Hypothalamus (tissue), 51 donors: ENCODE measurements at regions not wholly inside any gene's neighbourhood (a gene's known extent, or its start where the extent isn't known, plus 50 kb on each side); places are given as distances from the start of the nearest gene placed in this dataset.

Source experiments
- DNase-seq, 51 donors: peaks; one replicate each; lab custom pipeline; 2025; lab: John Stamatoyannopoulos, UW

DNA sequence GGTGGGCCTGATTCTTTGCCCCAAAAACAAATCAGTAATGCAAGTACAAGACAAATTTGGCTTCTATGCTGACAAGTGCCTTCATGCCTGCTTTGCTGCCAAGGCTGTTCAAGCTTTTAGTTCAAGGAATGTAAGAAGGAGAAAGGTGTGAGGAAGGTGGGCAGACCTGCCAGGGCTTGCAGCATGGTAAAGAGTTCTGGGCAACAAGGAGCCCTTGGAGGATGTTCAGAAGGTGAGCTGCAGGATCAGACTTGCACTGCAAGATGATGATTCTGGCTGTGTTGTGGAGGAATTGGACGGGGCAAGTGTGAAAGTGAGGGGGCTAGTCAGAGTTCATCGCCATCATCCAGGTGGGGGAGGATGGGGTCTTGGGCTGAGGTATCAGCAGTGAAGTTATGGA lies 167.9 kb downstream of the NUAK1 start:
- DNase-seq: no peak

DNA sequence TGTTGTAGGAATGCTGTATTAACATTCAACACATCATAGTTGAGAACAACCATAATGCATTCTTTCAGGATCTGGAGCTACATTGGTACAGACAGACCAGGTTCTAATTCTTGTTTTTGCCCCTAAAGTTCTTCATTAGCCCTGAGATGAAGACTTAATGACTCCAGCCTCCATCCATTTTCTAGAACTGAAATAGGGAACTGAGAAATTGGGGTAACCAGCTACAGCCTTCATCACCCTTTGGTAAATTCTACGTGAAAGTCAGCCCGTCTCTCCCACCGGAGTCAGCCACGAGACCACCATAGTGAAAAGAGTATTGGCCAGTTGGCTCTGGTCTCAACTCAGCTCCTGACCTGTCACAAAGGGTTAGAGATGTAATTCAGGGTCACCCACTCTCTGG lies 164.0 kb downstream of the NUAK1 start:
- DNase-seq: no peak

DNA sequence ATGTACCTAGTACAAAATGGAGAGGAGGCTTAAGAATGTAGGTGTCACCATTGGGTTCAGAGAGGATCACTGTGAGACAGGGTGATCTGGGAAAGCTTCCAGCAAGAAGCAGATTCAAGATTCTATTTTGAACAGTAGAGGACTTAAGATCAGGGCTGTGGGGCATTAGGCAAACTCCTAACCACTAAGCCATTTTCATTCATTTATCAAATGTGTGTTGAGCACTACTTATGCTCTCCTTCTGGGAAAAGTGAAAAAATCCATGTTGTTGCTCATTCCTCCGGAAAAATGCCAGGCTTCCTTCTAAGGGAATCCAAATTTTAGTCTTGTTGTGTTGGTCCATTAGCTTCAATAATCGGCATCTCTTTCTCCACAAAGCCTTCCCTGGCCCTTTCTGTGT lies 163.4 kb downstream of the NUAK1 start:
- DNase-seq: no peak

DNA sequence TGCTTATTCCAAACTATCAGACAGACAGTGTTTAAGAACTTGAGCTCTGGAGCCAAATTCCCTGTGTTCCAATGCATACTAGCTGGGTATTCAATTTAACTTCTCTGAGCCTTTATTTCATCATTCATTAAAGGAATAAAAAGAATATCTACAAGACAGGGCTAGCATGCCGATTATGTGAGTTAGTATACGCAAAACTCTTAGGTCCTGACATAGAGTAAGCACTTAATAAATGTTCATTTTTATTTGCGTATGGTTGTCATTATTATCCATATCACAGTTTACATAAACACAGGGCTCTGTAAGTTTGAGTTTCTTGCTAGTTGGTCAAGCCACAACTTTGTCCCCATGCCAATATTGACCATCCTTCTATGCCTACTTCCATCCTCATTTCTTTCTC lies 161.5 kb downstream of the NUAK1 start:
- no peak for DNase-seq

DNA sequence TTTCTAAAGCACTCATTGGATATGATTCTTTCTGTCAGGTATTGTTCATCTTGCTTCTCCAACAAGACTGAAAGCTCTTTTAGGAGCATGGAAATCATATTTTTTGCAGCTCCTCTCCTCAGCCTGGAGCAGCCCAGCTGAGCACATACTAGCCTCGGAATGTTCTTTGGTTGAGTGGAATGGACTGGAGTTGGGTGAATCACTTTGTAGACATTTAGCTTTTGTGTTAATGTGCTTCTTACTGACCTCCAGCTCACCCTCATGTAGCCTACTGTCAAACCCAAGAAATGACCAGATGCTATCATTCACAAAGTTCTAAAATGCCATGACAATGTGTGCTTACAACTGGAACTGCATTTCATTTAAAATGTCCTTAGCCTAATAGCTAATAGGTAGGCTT lies 161.1 kb downstream of the NUAK1 start:
- DNase-seq: no peak

DNA sequence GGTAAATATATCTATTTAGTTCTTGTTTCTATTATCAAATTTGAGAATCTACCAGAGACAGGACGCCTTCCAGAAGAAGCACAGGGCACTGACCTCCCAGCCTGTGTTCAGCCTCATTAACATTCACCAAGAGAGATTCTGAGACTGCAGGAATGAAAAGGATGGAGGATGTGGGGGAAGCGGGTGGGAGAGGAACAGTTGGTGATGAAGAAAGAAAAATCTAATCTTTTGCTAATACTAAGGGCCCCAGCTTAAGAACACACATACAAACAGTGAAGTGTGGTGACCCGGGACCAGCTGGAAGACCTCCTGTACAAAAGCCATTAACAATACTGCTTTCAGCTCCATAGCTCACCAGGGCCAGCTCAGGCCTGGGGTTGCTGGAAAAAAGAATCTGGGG lies 160.5 kb downstream of the NUAK1 start:
- no peak for DNase-seq

DNA sequence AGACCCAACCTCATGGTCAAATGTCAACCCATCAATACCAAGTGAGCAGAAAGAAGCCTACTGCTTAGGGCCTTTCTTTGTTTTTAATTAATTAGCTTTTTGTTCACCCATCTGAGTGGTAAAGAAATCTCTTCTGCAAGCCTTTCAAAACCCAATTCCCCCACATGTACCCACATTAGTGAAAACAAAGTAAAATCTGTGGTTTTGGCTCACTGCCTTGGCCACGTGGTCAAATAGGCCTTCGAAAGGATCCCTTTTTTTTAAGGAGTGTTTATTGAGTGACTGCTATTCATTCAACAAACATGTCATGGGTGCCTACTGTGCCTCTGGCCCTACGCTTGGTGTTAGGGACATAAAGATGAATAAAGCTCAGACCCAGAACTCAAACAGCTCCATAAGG lies 160.1 kb downstream of the NUAK1 start:
- DNase-seq: no peak

DNA sequence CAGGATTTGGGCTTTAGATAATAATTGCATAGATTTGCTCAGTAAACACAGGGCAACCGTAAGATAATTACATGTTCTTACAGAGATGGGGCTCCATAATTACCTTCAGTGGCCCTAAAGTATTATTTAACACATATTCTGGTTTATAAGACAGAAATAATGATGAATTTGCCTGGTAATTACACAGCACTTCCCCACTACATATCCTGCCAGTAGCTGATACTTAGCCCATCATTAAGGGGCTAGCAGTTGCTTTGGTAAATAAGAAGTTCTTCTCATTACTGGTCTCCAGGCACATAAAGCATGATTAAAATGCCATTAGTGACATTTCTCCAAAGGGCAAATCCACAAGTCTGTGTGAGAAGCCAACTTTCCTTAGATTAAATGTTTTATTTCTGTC lies 158.7 kb downstream of the NUAK1 start:
- no peak for DNase-seq

DNA sequence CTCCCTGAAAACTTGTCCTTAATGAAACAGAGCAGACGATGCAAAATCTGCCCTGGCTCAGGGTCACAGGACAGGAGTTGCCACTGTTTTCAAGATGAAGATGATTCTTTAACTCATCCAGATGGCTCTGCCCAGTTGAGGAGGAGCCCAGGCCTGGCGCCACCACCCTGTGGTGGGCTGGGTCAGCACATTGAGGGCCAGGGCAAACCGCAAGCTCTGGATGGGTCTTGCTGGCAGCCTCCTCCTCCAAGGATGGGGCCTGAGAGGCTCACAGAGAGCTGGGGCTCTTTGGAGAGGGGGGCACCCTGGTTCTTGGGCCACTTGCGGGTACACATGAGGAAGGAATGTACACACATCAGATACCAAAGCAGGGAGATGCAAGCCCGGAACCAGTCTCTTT lies 158.2 kb downstream of the NUAK1 start:
- DNase-seq: no peak

DNA sequence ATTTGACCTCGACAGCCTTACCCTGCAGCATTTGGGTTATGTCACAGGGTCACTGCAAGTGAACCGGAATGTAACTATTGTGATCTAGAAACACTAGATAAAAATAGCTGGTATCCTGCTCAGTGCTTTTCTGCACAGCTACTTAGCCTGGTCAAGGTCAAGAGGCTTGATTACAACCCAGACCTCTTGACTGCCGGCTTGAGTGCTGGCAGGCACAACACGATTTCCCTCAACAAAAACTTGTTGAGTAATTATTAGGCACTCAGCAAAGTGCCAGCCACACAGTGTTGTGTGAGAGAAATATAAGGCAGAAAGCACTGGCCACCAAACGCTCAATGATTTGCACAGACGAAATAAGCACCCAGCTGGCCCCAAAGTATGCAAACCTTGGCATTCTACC lies 156.7 kb downstream of the NUAK1 start:
- no peak for DNase-seq

DNA sequence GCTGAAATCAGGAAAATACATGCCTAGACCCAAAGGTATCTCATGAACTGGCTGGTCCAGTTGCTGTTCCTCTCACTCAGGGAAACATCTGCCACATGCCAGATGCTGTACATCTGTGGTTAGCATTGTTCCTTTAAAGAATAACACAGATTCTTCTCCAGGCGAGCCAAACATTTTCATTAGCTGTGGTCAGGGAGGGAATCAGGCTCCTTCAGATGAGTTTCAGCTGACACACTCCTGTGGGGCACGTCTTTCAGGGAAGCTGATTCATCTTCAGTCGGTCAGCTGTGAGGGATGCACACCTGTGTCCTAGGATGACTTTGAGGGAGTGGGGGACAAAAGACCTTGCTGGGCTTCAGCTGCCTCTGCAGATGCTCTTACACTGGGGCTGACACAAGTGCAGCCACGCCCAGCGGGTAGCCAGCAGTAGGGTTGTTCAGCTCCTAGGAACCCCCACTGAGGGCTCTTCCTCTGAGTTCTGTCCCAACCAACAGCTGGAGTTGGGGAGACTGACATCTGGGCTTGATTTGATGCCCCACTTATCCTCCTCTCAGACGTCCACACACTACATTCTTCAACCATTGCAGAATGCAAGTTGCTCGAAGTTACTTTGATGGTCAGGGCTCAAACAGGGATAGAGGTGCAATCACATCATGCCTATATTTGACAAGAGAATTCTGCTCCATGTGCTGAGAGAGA lies 155.0 kb downstream of the NUAK1 start:
- DNase-seq: no peak

DNA sequence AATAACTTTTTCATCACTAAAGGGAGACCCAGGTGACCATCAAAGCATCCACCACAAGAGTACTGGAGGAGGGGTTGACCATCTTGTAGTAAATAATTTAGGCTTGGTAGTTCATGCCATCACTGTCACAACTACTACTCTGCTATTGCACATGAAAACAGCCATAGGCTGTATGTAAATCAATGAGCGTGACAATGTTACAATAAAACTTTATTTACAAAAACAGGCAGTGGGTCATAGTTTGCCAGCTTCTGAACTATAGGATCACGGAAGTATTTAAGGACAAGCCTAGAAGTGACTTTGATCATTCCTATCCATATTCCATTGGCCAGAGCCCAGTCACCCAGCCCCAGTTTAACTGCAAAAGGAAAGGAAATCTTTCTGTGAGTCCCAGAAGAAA lies 153.4 kb downstream of the NUAK1 start:
- no peak for DNase-seq

DNA sequence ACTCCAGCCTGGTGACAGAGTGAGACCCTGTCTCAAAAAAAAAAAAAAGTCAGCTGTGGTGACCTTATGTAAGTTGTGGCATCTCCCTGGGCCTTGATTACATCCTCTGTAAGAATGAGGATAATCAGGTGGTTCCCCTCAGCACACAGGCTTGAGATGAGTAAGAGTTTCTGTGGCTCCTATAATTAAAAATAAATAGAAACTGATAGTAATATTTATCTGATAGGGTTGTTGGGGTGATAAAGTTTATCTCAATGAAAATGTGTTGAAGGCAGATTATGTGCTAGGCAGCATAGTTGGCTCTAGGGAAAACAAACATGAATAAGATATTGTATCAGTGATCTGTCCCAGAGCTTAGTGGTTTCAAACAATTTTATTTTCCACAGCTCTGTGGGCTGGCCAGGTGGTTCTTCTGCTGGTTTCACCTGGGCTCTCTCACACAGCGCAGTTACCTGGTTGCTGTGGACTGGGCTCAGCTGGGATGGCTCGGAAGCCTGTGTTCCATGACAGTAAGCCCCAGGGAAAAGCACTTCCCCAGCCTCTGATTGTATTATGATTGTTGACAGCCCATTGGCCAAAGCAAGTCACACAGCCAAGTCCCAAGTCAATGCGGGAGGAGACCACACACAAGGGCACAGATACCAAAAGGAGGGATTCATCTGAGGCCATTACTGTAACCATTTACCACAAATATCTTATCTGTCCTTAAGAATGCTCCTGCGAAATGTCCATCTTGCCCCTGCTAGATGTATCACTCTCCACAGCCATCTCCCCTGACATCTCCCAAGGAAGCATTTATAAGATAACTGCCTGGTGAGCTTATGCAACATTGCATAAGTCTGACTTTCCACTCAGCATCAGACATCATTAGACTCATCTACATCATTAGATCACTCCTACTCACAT lies 151.7 kb downstream of the NUAK1 start:
- DNase-seq: no peak

DNA sequence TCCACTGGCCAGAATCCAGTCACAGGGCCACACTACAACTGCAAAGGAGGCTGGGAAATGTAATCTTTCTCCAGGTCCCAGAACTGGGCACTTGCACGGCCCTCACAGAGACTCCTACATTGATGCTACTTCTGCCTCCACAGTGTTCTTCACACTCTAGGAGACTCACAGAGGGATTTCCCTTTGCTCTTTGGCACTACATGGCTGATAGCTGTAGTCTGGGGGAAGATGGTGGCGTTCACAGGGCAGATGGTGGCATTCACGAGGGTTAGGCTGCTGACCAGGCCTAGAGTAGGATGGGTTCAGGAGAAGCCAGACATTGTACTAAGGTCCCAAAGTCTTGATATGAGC lies 151.1 kb downstream of the NUAK1 start:
- DNase-seq: no peak

DNA sequence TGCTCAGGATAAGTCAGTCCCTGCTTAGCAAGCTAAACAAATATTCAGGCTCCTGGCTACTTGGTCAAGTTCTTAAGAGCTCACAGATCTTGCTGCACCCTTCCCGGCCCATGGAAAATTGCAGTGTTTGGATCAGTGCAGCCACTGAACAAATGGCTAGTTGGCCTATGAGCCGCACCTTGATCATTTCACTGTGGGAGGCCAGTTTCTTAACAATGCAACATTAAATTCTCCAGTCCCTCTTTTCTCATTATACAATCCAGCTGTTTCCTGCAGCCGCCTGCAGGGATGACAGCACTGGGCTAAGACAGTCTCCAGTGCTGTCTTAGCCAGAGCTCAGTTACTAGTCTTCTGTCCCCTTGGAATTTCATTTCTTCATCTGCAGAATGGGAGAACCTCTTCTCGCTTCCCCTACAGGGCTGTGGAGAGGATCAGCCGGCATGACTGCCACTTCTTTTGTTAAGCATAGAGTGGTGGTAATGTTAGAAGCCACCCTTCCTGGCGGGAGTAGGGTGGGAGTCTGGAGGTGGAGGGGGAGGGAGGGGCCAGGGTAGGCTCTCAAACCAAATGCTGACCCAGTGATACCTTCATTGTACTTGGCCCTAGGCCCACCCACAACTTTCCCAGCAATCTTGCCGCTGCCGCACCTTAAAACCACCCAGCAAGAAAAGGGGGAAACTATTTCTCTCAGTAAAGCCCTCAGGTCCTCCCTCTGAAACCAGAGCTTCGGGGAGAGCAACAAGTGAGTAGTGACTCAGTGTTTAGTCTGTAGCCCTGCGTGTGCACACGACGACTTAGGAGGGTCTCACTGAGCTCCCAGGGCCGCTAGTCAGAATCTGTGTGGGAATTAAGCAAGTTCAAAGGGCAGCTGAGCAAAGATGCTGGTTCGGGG lies 145.7 kb downstream of the NUAK1 start:
- DNase-seq: no peak

DNA sequence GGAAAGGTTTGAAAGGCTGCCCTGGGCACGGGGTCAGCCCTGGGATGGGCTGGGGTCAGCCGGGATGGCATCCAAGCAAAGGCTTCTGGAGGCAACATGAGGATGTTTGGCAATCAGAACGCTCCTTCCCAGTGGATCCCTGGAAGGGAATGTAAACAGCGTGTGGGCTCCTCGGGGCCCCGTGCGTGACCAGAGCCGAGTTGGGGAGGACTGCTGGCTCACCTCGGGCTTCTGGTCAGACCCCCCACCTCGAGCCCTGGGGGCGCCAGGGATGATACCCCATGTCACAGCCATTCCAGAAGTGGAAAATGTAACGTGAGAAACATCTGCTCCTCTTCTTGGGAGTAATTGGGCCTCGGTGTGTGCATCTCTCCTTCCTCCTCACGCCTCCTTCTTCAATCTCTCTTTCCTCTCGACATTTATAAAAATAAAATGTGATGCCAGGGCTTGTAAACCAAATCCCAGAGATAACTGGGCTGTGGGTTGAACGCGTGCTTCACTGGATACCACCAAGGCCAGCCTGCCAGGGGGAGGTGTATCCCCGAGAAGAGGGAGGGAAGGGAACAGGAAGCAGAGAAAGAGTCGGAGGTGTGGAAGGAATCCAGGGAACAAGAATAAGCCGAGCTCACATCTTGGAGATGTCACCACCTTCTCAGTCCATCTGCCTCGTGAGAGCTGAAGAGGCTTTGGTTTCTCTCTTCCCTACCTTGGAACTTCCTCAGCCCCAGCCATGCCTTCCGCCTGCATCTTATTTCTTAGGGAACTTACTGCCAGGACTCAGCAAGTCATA lies 144.8 kb downstream of the NUAK1 start:
- DNase-seq: peak in 1 of 51 donors; percentile 49

DNA sequence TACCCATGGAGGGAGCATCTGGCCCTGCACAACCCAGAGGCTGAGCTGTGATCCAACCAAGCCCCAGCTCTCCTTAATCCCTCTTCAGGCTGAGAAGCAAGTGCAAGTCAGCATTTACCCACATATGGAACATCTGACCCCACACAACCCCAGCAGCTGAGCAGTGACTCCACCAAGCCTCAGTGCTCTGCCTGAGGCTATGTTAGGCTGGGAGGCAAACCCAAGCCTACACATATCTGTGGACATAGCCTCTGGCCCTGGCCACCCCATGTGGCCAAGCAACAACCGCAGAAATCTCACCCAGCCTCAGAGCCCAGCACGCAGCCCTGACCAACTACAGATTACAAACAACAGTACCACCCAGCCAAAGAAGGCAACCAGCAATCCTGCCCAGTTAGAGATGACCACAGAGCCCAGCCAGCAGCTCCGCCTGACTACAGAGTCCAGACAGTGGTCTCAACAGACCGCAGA lies 142.8 kb downstream of the NUAK1 start:
- no peak for DNase-seq

DNA sequence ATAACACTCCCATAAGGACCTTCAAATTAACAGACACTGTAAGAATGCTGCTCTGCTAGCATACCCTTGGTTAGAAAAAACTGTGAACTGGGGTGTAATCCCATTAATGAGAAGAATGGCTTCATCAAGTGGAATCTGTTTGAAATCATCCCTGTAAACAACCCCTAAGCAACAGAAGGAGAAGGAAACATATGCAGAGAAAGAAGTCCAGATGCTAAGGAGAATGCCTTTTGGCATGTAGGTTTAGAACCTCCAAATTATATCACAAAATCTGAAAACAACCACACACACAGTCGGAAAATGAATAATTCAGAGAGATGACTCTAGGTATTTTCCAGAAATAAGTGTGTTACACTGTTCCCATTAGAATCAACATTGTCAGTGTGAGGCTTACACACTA lies 140.2 kb downstream of the NUAK1 start:
- DNase-seq: no peak

DNA sequence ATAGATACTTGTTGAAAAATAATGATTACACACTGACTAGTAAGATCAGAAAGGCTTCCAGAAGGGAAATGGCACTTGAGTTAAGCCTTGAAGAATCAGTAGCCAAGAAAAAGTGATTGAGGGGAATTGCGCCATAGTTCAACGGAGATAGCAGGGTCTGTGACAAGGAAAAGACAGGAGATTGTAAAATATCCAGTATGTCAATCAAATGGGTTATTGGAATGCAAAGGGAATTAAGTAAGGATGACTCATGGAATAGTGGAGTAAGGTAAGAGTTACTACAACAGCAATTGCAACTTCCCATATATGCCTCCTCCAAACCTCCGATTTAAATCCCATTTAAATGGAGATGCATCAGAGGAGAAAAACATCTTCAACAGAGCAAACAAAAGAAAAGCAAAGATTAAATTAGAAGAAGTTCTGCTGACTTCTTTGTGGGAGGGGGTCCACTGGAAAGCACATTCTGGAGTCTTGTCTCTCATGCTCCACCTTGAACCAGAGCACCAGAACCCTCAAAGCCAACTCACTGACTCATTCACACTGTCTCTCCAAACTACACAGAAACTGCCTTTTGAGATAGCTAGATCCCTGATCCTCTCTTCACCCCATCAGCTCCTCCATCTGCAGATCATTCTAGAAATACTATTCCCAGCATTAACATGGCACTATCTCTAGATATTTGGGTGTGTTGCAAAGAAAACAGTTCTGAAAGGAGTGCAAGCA lies 138.2 kb downstream of the NUAK1 start:
- no peak for DNase-seq
